BE2C (cell line): ENCODE measurements at regions not wholly inside any gene's neighbourhood (a gene's known extent, or its start where the extent isn't known, plus 50 kb on each side); places are given as distances from the start of the nearest gene placed in this dataset.
A peak's percentile ranks its signal among the peaks of the same experiment; 100 is the strongest.

Experiments used
- DNase-seq: peaks from one replicate; pipeline ENCODE4 v3.0.0-alpha.2; 2020
- H3K27me3 ChIP-seq: fragments of 250-450 bp; sonication (Bioruptor Pico); 2 replicates; pipeline ENCODE4 v1.5.1; 2020; ENCODE audit warnings: mild to moderate bottlenecking
- H3K36me3 ChIP-seq: fragments of 250-450 bp; sonication (Bioruptor Pico); 2 replicates; pipeline ENCODE4 v1.5.1; 2020; ENCODE audit warnings: mild to moderate bottlenecking
- H3K4me1 ChIP-seq: fragments of 250-450 bp; sonication (Bioruptor Pico); 2 replicates; pipeline ENCODE4 v1.5.1; 2020
- H3K4me3 ChIP-seq: 2 replicates; pipeline ENCODE4 v1.5.1; 2011; ENCODE audit warnings: low read depth, low read length
- H3K9me3 ChIP-seq: fragments of 250-450 bp; sonication (Bioruptor Pico); 2 replicates; pipeline ENCODE4 v1.5.1; 2020
- CTCF ChIP-seq: IDR thresholded peaks from 2 replicates; pipeline ENCODE4 v1.5.1; 2012; ENCODE audit warnings: mild to moderate bottlenecking, low read depth, low read length

- H3K4me3 ChIP-seq: no peak overlapping the region
- H3K27me3 ChIP-seq: no peaks in the 10 kb centered on the region
- no peak for TF ChIP-seq CTCF
- no peaks in the 10 kb centered on the region for H3K9me3 ChIP-seq
- H3K4me1 ChIP-seq: no peaks in the 10 kb centered on the region
- H3K36me3 ChIP-seq: no peaks in the 10 kb centered on the region
- no peak for DNase-seq
These were observed 280.6 kb downstream of the TFEC start for GRCh38 chr7:115749924-115750323.

- H3K4me3 ChIP-seq: no peak overlapping the region
- H3K27me3 ChIP-seq: no peaks in the 10 kb centered on the region
- DNase-seq: no peak
- no peaks in the 10 kb centered on the region for H3K9me3 ChIP-seq
- H3K4me1 ChIP-seq: no peaks in the 10 kb centered on the region
- no peaks in the 10 kb centered on the region for H3K36me3 ChIP-seq
- peak; percentile 18; the same call in 1 of the 2 replicates for TF ChIP-seq CTCF
These were observed 282.3 kb downstream of the TFEC start for GRCh38 chr7:115748123-115748738.

GRCh38 chr7:115747174-115747573 is 283.4 kb downstream of the TFEC start:
- H3K4me3 ChIP-seq: no peak overlapping the region
- no peaks in the 10 kb centered on the region for H3K9me3 ChIP-seq
- H3K27me3 ChIP-seq: no peaks in the 10 kb centered on the region
- TF ChIP-seq CTCF: no peak
- DNase-seq: no peak
- H3K36me3 ChIP-seq: no peaks in the 10 kb centered on the region
- no peaks in the 10 kb centered on the region for H3K4me1 ChIP-seq

GRCh38 chr7:115740043-115740442 is 290.5 kb downstream of the TFEC start:
- no peaks in the 10 kb centered on the region for H3K4me1 ChIP-seq
- H3K9me3 ChIP-seq: no peaks in the 10 kb centered on the region
- no peaks in the 10 kb centered on the region for H3K27me3 ChIP-seq
- no peaks in the 10 kb centered on the region for H3K36me3 ChIP-seq
- DNase-seq: no peak
- TF ChIP-seq CTCF: no peak
- no peak overlapping the region for H3K4me3 ChIP-seq

GRCh38 chr7:115734641-115735040 is 295.9 kb downstream of the TFEC start:
- no peaks in the 10 kb centered on the region for H3K36me3 ChIP-seq
- DNase-seq: no peak
- H3K9me3 ChIP-seq: no peaks in the 10 kb centered on the region
- H3K4me1 ChIP-seq: no peaks in the 10 kb centered on the region
- TF ChIP-seq CTCF: no peak
- H3K27me3 ChIP-seq: no peaks in the 10 kb centered on the region
- no peak overlapping the region for H3K4me3 ChIP-seq

GRCh38 chr7:115731796-115732471 is 298.6 kb downstream of the TFEC start:
- Histone ChIP-seq H3K9me3 (no peaks in the 10 kb centered on the region), H3K27me3 (no peaks in the 10 kb centered on the region), H3K36me3 (no peaks in the 10 kb centered on the region), H3K4me1 (no peaks in the 10 kb centered on the region), H3K4me3 (no peak overlapping the region)
- DNase-seq: no peak
- TF ChIP-seq CTCF: no peak
